ENCODE measurements at regions not wholly inside any gene's neighbourhood (a gene's known extent, or its start where the extent isn't known, plus 50 kb on each side); places are given as distances from the start of the nearest gene placed in this dataset.

- TF ChIP-seq POLR2AphosphoS5 (IDR thresholded peaks at IDR 0.05; ENCODE audit: low read depth, low read length) (no peak), POLR2A (IDR thresholded peaks at IDR 0.05; ENCODE audit: low read depth, low read length) (no peak), TAF1 (IDR thresholded peaks at IDR 0.05; ENCODE audit: low read depth, low read length) (no peak), POU2F2 (IDR thresholded peaks at IDR 0.05; ENCODE audit: low read depth, low read length) (no peak)
These were observed 113.5 kb upstream of the GALNT15 start for GRCh38 chr3:16060945-16061344.

Measured in GM12891 (cell line).